ENCODE measurements at regions not wholly inside any gene's neighbourhood (a gene's known extent, or its start where the extent isn't known, plus 50 kb on each side); places are given as distances from the start of the nearest gene placed in this dataset.

- TF ChIP-seq USF2 (IDR thresholded peaks at IDR 0.05; ENCODE audit: low read length) (no peak), HDAC2 (IDR thresholded peaks at IDR 0.05; ENCODE audit: borderline replicate concordance in 1 of 2, low read depth in 2 of 2, low read length in 2 of 2) (no peak), KDM5A (IDR thresholded peaks at IDR 0.05; ENCODE audit: low read length) (no peak), EZH2 (IDR thresholded peaks at IDR 0.05; ENCODE audit: low read depth, low read length, severe bottlenecking) (no peak), ATF3 (IDR thresholded peaks at IDR 0.05; ENCODE audit: insufficient read depth, low read depth, low read length) (no peak), EP300 (IDR thresholded peaks at IDR 0.05; ENCODE audit: borderline replicate concordance in 1 of 2, low read depth in 2 of 2, low read length in 2 of 2) (no peak), HDAC6 (IDR thresholded peaks at IDR 0.05; ENCODE audit: low read depth, low read length) (no peak)
These were observed 101.1 kb upstream of the ERRFI1 start (continued) for GRCh38 chr1:8127171-8127641.

All from H1 (cell line).